MM.1S (cell line): ENCODE measurements at regions not wholly inside any gene's neighbourhood (a gene's known extent, or its start where the extent isn't known, plus 50 kb on each side); places are given as distances from the start of the nearest gene placed in this dataset.

Experiments used
- CTCF ChIP-seq: fragments of 300-600 bp; sonication (generic); IDR thresholded peaks from 2 replicates; pipeline ENCODE4 v1.5.1; 2016; ENCODE audit warnings: antibody characterized with exemption, low read length, mixed read lengths
- EZH2 ChIP-seq: fragments of 300-600 bp; sonication (generic); optimal IDR thresholded peaks from 2 replicates; pipeline ENCODE3; 2017; ENCODE audit warnings: low read depth, mild to moderate bottlenecking, antibody characterized with exemption, low read length, mixed read lengths

DNA sequence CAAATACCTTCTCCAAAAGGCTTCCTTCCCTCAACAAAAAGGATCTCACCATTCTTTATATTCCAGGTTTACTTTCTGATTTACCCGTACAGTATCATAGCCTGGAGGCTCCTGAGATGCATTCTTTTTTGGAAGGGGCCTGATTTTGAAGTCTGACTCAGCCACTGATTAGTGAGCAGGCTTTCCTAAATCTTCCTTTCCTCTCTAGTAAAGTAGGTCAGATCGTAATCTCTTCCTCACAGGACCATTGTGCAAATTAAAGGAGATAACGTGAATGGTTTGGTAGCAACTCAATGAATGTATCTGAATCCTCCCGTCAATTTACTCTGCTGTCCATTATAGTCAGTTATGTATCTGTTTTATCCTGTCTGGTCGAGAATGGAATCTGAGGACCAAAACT, 227.7 kb upstream of the ANO5 start:
- TF ChIP-seq CTCF (no peak), EZH2 (no peak)
